ENCODE measurements at regions not wholly inside any gene's neighbourhood (a gene's known extent, or its start where the extent isn't known, plus 50 kb on each side); places are given as distances from the start of the nearest gene placed in this dataset.

DNA sequence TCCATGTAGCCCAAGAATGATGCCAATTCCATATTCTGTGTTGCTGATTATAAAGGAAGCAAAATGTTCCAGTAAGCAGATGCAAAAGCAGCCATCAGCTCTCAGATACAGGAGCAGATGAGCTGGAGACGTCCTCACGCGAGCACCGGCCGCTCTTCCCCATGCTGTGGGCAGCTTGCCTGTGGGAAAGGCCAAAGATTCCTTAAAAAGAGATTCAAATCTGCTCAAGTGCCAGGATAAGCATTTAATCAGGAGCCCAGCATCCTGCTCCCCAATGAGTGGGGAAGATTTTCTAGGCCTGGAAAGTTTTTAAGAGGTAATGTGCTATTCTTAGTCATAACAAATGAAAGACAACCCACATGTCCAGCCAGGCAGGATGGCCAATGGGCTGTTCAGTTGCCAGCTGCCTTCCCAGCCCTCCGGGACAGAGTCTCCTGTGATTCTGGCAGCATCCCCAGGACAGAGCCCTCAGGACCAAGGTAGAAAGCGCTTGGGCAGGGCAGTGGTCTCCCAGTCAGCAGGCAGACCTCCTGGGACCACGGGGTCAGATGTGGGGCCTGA is 108.2 kb upstream of the TMPRSS2 start:
- peaks cover 12% of the 10 kb centered on the region for H3K4me1 ChIP-seq (ENCODE audit: low read depth)
- H3K4me3 ChIP-seq, result no peak overlapping the region
- peak in 1 of 3 donors; percentile 15 for DNase-seq
- TF ChIP-seq, protein P1, sequence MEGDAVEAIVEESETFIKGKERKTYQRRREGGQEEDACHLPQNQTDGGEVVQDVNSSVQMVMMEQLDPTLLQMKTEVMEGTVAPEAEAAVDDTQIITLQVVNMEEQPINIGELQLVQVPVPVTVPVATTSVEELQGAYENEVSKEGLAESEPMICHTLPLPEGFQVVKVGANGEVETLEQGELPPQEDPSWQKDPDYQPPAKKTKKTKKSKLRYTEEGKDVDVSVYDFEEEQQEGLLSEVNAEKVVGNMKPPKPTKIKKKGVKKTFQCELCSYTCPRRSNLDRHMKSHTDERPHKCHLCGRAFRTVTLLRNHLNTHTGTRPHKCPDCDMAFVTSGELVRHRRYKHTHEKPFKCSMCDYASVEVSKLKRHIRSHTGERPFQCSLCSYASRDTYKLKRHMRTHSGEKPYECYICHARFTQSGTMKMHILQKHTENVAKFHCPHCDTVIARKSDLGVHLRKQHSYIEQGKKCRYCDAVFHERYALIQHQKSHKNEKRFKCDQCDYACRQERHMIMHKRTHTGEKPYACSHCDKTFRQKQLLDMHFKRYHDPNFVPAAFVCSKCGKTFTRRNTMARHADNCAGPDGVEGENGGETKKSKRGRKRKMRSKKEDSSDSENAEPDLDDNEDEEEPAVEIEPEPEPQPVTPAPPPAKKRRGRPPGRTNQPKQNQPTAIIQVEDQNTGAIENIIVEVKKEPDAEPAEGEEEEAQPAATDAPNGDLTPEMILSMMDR (IDR thresholded peaks at IDR 0.05), result no peak
- ATAC-seq, result no peak
- H3K36me3 ChIP-seq (ENCODE audit: low read depth), result no peaks in the 10 kb centered on the region
- intact Hi-C loops (cut with DNase I, micrococcal nuclease), result loop anchor here in 1 of 2 donors (10.0 kb wide), 1 partner anchor 149 kb away; the partner anchor contains the start of gene RIPK4
- H3K9me3 ChIP-seq, result no peaks in the 10 kb centered on the region

DNA sequence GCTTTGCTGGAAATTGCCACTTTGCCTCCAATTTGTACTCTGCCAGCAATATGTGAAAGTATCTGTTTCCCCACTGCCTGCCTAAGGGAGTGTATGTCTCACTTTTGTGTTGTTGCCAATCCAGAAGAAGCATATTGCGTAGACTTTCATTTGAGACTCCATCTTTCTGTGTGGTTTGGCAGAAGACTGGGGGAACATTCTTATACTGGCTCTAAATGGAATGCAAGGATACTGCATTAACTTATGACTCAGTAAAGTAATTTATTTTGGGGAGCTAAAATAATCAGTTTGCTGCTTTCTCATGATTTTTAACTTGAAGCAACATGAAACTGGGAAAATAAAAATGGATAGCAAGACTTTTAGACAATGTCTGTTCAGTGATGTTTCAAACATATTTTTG is 107.7 kb upstream of the TMPRSS2 start:
- Histone ChIP-seq H3K4me1 (ENCODE audit: low read depth) (peaks cover 12% of the 10 kb centered on the region), H3K36me3 (ENCODE audit: low read depth) (no peaks in the 10 kb centered on the region), H3K4me3 (no peak overlapping the region), H3K9me3 (no peaks in the 10 kb centered on the region)
- ATAC-seq (no peak), DNase-seq (no peak)
- TF ChIP-seq, protein P1 (IDR thresholded peaks at IDR 0.05), result no peak
- intact Hi-C loops (cut with DNase I, micrococcal nuclease), result loop anchor here in 1 of 2 donors (10.0 kb wide), 1 partner anchor 149 kb away; the partner anchor contains the start of gene RIPK4

DNA sequence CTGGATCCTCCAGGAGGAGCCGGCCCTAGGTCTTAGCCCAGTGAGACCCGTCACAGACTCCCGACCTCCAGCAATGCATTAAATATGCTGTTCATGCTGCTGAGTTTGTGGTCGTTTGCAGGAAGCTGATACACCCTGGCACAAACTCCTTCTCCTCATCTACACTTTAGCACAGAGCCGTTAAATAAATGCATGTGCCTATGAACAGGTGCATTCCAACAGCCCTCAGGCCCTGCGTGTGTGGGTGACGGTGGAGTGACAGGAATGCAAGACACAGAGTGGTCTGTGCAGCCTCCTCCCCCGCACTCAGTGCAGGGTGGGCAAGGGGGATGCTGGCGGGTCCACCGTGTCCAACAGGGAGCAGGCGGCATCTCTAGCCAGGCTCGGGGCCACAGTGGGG is 106.6 kb upstream of the TMPRSS2 start:
- ATAC-seq, result no peak
- Histone ChIP-seq H3K36me3 (ENCODE audit: low read depth) (no peaks in the 10 kb centered on the region), H3K4me1 (ENCODE audit: low read depth) (peaks cover 12% of the 10 kb centered on the region), H3K9me3 (no peaks in the 10 kb centered on the region), H3K4me3 (no peak overlapping the region)
- intact Hi-C loops (cut with DNase I, micrococcal nuclease), result loop anchor here (5.0 to 10.0 kb wide), 2 partner anchors 150 to 163 kb away; partner anchors contain the start of gene RIPK4 (in 1 of the 2)
- DNase-seq, result peak in 1 of 3 donors; percentile 9
- TF ChIP-seq, protein P1 (IDR thresholded peaks at IDR 0.05), result no peak

DNA sequence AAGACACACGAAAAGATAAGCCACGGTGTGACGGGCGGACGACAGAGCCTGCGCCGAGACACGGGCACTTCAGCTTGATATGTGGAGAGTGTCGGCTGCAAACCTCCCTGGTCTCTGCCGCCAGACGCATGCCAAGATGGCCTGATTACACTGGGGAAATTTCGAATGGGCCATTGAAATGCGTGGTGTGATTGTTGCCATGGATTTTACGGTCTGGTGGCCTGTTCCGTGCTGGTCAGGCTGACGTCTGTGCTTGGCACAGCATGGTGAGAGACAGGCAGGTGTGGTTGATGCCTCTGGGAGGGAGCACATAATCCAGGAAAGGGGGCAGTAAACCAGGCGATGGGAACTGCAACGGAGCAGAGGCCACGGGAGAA is 105.6 kb upstream of the TMPRSS2 start:
- peaks cover 12% of the 10 kb centered on the region for H3K4me1 ChIP-seq (ENCODE audit: low read depth)
- H3K36me3 ChIP-seq (ENCODE audit: low read depth), result no peaks in the 10 kb centered on the region
- H3K9me3 ChIP-seq, result no peaks in the 10 kb centered on the region
- intact Hi-C loops (cut with DNase I, micrococcal nuclease), result loop anchor here (2.0 to 10.0 kb wide), 3 partner anchors 151 to 203 kb away; partner anchors contain the start of gene RIPK4 (in 1 of the 2)
- H3K4me3 ChIP-seq, result no peak overlapping the region
- TF ChIP-seq, protein P1 (IDR thresholded peaks at IDR 0.05), result no peak
- no peak for ATAC-seq
- DNase-seq, result peak in 1 of 3 donors; percentile 22

DNA sequence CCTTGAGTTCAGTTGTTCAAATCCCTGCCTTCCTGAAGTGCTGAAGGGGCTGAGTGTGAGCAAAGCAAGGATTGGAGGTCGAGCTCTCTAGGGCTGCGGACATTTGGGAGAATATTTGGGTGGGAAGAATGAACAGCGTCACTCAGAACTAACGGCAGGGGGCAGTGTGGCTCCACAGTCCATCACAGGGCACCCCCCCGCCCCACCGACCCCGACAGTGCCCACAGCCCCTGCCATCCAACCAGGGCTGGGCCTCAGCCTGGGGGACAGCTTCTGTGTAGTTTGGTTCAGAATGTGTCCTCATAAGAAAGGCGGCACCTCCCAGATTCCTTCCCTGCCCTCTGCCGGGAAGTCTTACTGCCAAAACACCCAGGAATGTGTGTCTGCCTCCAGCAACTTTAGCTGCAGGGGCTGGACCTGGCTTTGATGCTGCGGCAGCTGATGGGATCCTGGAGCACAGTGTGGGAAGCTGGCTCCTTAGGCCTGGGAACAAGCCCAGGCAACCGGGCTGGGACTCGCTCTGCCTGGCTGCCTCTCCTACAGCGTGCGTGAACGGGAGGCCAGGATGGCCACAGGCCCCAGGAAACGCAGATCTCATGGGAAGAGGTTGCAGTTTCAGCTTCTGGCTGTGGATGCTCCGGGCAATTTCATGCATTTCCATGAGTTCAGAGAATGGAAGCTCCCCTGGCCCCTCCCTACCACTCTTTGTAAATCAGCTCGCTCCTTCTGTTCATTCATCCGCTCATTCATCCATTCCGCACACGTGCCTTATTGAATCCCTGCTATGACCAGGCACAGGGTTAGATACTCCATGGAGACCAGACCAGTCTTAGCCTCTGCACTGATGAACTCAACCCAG is 104.9 kb upstream of the TMPRSS2 start:
- no peaks in the 10 kb centered on the region for H3K9me3 ChIP-seq
- no peaks in the 10 kb centered on the region for H3K36me3 ChIP-seq (ENCODE audit: low read depth)
- H3K4me3 ChIP-seq, result no peak overlapping the region
- intact Hi-C loops (cut with DNase I, micrococcal nuclease), result loop anchor here (2.0 to 10.0 kb wide), 3 partner anchors 152 to 204 kb away; partner anchors contain the start of gene RIPK4 (in 1 of the 2)
- DNase-seq (peak; percentile 64 to 77 (median 70)), ATAC-seq (peak; percentile 76)
- peaks cover 12% of the 10 kb centered on the region for H3K4me1 ChIP-seq (ENCODE audit: low read depth)
- TF ChIP-seq, protein P1 (IDR thresholded peaks at IDR 0.05), result no peak
